Psoas muscle (tissue), 7 donors: ENCODE measurements at regions not wholly inside any gene's neighbourhood (a gene's known extent, or its start where the extent isn't known, plus 50 kb on each side); places are given as distances from the start of the nearest gene placed in this dataset.

Experiments
- ATAC-seq, 4 donors: fragments of 200-7000 bp; cut with Tn5 transposase; one replicate each; pipeline ENCODE4 v1.9.1; 2020; ENCODE audit warnings: moderate library complexity in 3 of 4, mild to moderate bottlenecking in 2 of 4
- DNase-seq, 2 donors: peaks; one replicate each; pipeline ENCODE4 v3.0.0-alpha.2; 2020
- H3K27ac ChIP-seq: fragments of 200-600 bp; one replicate; pipeline ENCODE4 v1.8.0; 2022
- H3K27me3 ChIP-seq, 3 donors: fragments of 200-600 bp in 1 of 3; one replicate each; pipeline versions ENCODE4 v1.6.1 to v1.8.0; 2013 to 2022; ENCODE audit warnings: low read length in 2 of 3, mild to moderate bottlenecking in 2 of 3, moderate library complexity in 1 of 3; ENCODE audit not compliant: insufficient read depth in 3 of 3
- H3K36me3 ChIP-seq, 2 donors: fragments of 200-600 bp in 1 of 2; one replicate each; pipeline versions ENCODE4 v1.6.1 to v1.8.0; 2013 to 2022; ENCODE audit warnings: low read depth in 1 of 2, mild to moderate bottlenecking in 1 of 2, moderate library complexity in 1 of 2; ENCODE audit not compliant: insufficient read depth in 1 of 2
- H3K4me1 ChIP-seq: fragments of 200-600 bp; one replicate; pipeline ENCODE4 v1.8.0; 2022
- H3K4me3 ChIP-seq: fragments of 200-600 bp; one replicate; pipeline ENCODE4 v1.8.0; 2022; ENCODE audit warnings: mild to moderate bottlenecking
- H3K9me3 ChIP-seq: fragments of 200-600 bp; one replicate; pipeline ENCODE4 v1.8.0; 2022
- WGBS, 3 donors: extraction: QIAGEN DNeasy Blood & Tissue Kit; methylation state at CpG; one replicate each; pipeline versions ENCODE4 v1.1.6 to v1.1.7; 2013; 5-methylcytosine and 5-hydroxymethylcytosine counted together
- intact Hi-C, 2 donors: fragments of 100-400 bp; cut with DNase I; formaldehyde crosslinking; loops; one replicate each; pipeline versions ENCODE4 v1.11.0 to v1.14.2; 2022
- TF ChIP-seq, protein P1 (sequence below): fragments of 200-600 bp; IDR thresholded peaks from one replicate; pipeline ENCODE4 v1.8.0; 2022; ENCODE audit warnings: antibody characterized with exemption
- donor health status: healthy with polysubstance abuse.
- donor health status: DM: no; HTN: no; CAD: no; lungs with moderate emphysema.
- donor health status: Bipolar disorder and iron deficiency.
- donor health status: healthy.
- donor health status: DM: yes; HTN: yes; CAD: no.
- donor health status: DM: no; HTN: no; CAD: no.
- donor health status: DM: yes; HTN: yes; CAD: no.

DNA sequence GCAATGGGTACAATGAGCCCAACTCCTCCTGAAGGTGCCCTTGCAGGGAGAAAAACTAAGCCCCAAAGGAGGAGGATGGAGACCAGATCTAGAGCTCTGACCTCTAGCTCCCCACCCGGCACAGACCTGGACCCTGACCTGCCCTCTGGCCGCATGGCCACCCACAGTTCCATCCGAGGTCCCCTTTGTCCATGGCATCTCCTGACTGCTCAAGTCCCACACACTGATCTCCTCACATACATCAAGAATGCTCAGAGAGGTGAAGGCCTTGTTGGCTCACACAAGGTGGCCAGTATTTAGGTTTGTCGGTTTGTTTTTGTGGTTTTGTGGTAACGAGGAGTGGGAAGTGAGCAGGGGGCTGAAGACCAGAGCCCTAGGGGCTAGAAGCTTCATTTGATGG, 423.5 kb upstream of the B3GAT1 start:
- DNase-seq, result no peak
- no peaks in the 10 kb centered on the region for H3K4me1 ChIP-seq
- intact Hi-C loops, result no loop called here
- WGBS, 3 donors, result 74 to 81% (median 78%) methylated on average over 5 of the region's 5 CpGs
- no peaks in the 10 kb centered on the region for H3K36me3 ChIP-seq
- H3K4me3 ChIP-seq, result no peak overlapping the region
- ATAC-seq, result no peak
- H3K27ac ChIP-seq, result no peak overlapping the region
- H3K27me3 ChIP-seq, result peaks cover 0 to 1% (median 0%) of the 10 kb centered on the region in 3 donors
- no peaks in the 10 kb centered on the region for H3K9me3 ChIP-seq
- TF ChIP-seq, protein P1, sequence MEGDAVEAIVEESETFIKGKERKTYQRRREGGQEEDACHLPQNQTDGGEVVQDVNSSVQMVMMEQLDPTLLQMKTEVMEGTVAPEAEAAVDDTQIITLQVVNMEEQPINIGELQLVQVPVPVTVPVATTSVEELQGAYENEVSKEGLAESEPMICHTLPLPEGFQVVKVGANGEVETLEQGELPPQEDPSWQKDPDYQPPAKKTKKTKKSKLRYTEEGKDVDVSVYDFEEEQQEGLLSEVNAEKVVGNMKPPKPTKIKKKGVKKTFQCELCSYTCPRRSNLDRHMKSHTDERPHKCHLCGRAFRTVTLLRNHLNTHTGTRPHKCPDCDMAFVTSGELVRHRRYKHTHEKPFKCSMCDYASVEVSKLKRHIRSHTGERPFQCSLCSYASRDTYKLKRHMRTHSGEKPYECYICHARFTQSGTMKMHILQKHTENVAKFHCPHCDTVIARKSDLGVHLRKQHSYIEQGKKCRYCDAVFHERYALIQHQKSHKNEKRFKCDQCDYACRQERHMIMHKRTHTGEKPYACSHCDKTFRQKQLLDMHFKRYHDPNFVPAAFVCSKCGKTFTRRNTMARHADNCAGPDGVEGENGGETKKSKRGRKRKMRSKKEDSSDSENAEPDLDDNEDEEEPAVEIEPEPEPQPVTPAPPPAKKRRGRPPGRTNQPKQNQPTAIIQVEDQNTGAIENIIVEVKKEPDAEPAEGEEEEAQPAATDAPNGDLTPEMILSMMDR, result no peak

DNA sequence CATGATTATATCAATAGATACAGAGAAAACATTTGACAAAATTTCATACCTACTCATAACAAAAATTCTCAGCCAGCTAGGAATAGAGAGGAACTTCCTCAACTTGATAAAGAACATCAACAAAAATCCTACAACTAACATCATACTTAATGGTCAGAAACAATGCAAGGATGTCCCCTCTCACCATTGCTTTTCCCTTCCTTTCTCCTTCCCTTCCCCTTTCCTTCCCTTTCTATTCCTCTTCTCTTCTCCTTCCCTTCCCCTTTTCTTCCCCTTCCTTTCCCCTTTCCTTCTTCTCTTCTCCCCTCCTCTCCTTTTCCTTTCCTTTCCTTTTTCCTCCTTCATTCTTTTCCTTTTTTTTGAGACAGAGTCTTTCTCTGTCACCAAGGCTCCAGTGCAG, 418.3 kb upstream of the B3GAT1 start:
- no peak for DNase-seq
- Histone ChIP-seq H3K4me3 (no peak overlapping the region), H3K27me3 (no peaks in the 10 kb centered on the region), H3K9me3 (no peaks in the 10 kb centered on the region), H3K27ac (no peak overlapping the region), H3K36me3 (no peaks in the 10 kb centered on the region), H3K4me1 (no peaks in the 10 kb centered on the region)
- TF ChIP-seq, protein P1, result no peak
- no peak for ATAC-seq
- intact Hi-C loops, result no loop called here

DNA sequence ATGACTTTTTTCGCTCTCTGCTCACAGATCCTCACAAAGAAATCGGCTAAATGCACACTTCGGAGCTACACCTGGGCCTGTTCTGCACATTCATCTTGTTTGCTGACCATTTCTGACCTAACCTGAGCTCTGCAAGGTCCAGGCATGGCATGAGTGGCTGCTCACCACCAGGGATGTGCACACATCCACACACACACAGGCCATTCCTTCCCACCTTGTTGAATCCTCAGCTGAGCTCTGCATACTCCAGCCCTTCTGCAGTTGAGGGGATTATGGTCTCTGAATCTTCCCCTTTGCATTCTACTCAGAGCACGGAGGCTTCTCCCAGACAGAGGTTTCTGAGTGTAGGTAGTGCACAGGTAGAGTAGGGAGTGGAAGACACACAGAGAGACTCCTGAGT, 411.9 kb upstream of the B3GAT1 start:
- WGBS, 3 donors, result 80 to 82% (median 81%) methylated on average over 4 of the region's 4 CpGs
- no peaks in the 10 kb centered on the region for H3K4me1 ChIP-seq
- H3K27ac ChIP-seq, result no peak overlapping the region
- DNase-seq (no peak), ATAC-seq (no peak)
- TF ChIP-seq, protein P1, result no peak
- intact Hi-C loops, result no loop called here
- H3K36me3 ChIP-seq, result no peaks in the 10 kb centered on the region
- H3K27me3 ChIP-seq, result peaks cover 0 to 5% (median 2%) of the 10 kb centered on the region in 3 donors
- H3K4me3 ChIP-seq, result no peak overlapping the region
- no peaks in the 10 kb centered on the region for H3K9me3 ChIP-seq

DNA sequence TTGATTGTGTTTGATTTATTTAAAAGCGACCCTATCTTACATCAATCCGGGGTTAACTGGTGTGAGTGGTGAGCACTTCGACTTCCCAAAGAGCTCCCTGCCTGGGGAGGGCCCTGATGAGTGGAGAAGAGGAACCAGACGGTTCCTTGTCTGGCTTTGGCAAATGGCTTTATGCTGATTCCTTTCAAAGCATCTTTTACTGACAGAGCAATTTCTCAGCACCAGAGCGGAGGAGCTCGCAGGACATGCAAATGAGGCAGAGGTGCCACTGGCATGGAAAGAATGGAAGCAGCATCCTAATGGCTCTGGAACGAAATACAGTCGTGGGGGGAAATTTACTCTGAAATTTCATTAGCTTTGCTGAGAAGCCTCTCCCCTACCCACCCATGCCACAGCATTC, 410.9 kb upstream of the B3GAT1 start:
- no peak for DNase-seq
- WGBS, 3 donors, result 42 to 54% (median 43%) methylated on average over 8 of the region's 8 CpGs
- no peak overlapping the region for H3K4me3 ChIP-seq
- intact Hi-C loops, result no loop called here
- H3K4me1 ChIP-seq, result no peaks in the 10 kb centered on the region
- TF ChIP-seq, protein P1, result no peak
- H3K36me3 ChIP-seq, result no peaks in the 10 kb centered on the region
- H3K27me3 ChIP-seq, result peaks cover 0 to 12% (median 2%) of the 10 kb centered on the region in 3 donors
- H3K9me3 ChIP-seq, result no peaks in the 10 kb centered on the region
- ATAC-seq, result no peak
- H3K27ac ChIP-seq, result no peak overlapping the region

DNA sequence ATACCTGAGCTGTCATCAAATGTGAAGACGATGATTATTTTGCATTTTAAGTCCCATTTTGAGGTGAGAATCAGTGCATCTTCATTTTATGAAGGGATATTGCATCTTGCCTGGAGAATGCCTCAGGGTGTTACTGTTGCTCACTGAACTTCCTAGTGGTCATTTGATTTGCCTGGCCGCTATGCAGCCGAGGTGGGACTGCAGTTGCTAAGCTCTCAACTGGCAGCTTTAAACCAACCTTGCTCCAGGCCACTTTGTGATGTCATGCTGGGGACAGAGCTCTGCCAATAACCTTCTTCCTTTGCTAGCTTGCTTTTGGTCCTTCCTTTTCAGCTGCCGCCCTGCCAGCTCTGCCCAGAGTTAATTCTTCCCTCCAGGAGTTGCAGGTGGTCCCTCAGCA, 409.4 kb upstream of the B3GAT1 start:
- intact Hi-C loops, result no loop called here
- Histone ChIP-seq H3K9me3 (no peaks in the 10 kb centered on the region), H3K4me3 (no peak overlapping the region), H3K4me1 (no peaks in the 10 kb centered on the region), H3K27ac (no peak overlapping the region), H3K27me3 (peaks cover 0 to 18% (median 2%) of the 10 kb centered on the region in 3 donors), H3K36me3 (no peaks in the 10 kb centered on the region)
- DNase-seq, result no peak
- WGBS, 3 donors, result 54 to 69% (median 63%) methylated on average over 4 of the region's 4 CpGs
- no peak for ATAC-seq
- TF ChIP-seq, protein P1, result no peak
